H1 (cell line): ENCODE measurements at regions not wholly inside any gene's neighbourhood (a gene's known extent, or its start where the extent isn't known, plus 50 kb on each side); places are given as distances from the start of the nearest gene placed in this dataset.

Experiments
- CTCF ChIA-PET: fragments of 300-600 bp; sonication (Branson Sonifier 250); formaldehyde crosslinking; loops from one replicate; lab custom pipeline; 2021; ENCODE audit not compliant: partially characterized antibody; lab: Charles Lee
- POLR2A ChIA-PET: fragments of 300-600 bp; sonication (Branson Sonifier 250); formaldehyde crosslinking; loops from one replicate; lab custom pipeline; 2021; ENCODE audit warnings: inconsistent platforms; ENCODE audit not compliant: partially characterized antibody; lab: Charles Lee
- DNase-seq, 2 experiments: peaks; one replicate each; pipeline versions ENCODE4 v3.0.0 to v3.0.0-alpha.2; 2010 to 2022; ENCODE audit warnings: low spot score in 2 of 2, low read depth in 1 of 2, mixed read lengths in 1 of 2
- FAIRE-seq: peaks from 2 replicates; lab custom pipeline; 2011; peaks lifted over from hg19 to GRCh38; lab: Jason Lieb, UNC
- H2AFZ ChIP-seq: 2 replicates; pipeline ENCODE4 v1.8.1; 2012; ENCODE audit warnings: low read length, inconsistent platforms
- H2AK5ac ChIP-seq: 2 replicates; pipeline ENCODE4 v1.6.1; 2013; ENCODE audit warnings: low read depth, low read length
- H2BK120ac ChIP-seq: replicated peaks from 2 replicates; pipeline ENCODE3; 2013; ENCODE audit warnings: low read depth, low read length, inconsistent platforms
- H2BK12ac ChIP-seq: 2 replicates; pipeline ENCODE4 v1.6.1; 2013; ENCODE audit warnings: low read depth, low read length
- H2BK15ac ChIP-seq: 2 replicates; pipeline ENCODE4 v1.6.1; 2013; ENCODE audit warnings: low read length
- H2BK20ac ChIP-seq: 2 replicates; pipeline ENCODE4 v1.6.1; 2013; ENCODE audit warnings: low read length
- H2BK5ac ChIP-seq: 2 replicates; pipeline ENCODE4 v1.6.1; 2013; ENCODE audit warnings: low read depth, low read length
- H3K14ac ChIP-seq: 2 replicates; pipeline ENCODE4 v1.6.1; 2013; ENCODE audit warnings: inconsistent platforms; ENCODE audit not compliant: insufficient read length
- H3K18ac ChIP-seq: 2 replicates; pipeline ENCODE4 v1.6.1; 2013; ENCODE audit warnings: low read length; ENCODE audit errors: extremely low read depth
- H3K23ac ChIP-seq: 2 replicates; pipeline ENCODE4 v1.6.1; 2013; ENCODE audit warnings: inconsistent platforms; ENCODE audit not compliant: insufficient read length
- H3K23me2 ChIP-seq: 2 replicates; pipeline ENCODE4 v1.6.1; 2013; ENCODE audit warnings: low read depth, low read length
- H3K27ac ChIP-seq: 2 replicates; pipeline ENCODE4 v1.6.1; 2011; ENCODE audit warnings: low read depth, low read length, inconsistent platforms
- H3K27me3 ChIP-seq, 4 experiments: replicated peaks in 1 of 4; 1 replicate in 1 of 4; 2 replicates in 3 of 4; pipeline versions ENCODE4 v1.6.1 to v1.8.1; 2011 to 2013; ENCODE audit warnings: low read length in 3 of 4, mild to moderate bottlenecking in 3 of 4, inconsistent platforms in 2 of 4, mixed read lengths in 2 of 4, moderate library complexity in 1 of 4; ENCODE audit not compliant: control insufficient read depth in 3 of 4, insufficient read depth in 3 of 4; ENCODE audit errors: extremely low read depth in 1 of 4
- H3K36me3 ChIP-seq, 4 experiments: 2 replicates each; pipeline versions ENCODE4 v1.6.1 to v1.8.1; 2011 to 2013; ENCODE audit warnings: mild to moderate bottlenecking in 4 of 4, low read length in 3 of 4, moderate library complexity in 2 of 4, control low read depth in 1 of 4, inconsistent platforms in 1 of 4; ENCODE audit not compliant: insufficient read depth in 4 of 4, control insufficient read depth in 2 of 4
- H3K4ac ChIP-seq: replicated peaks from 2 replicates; pipeline ENCODE3; 2013; ENCODE audit warnings: low read length, low read depth, mixed read lengths, inconsistent platforms; ENCODE audit not compliant: insufficient read length
- H3K4me1 ChIP-seq, 4 experiments: replicated peaks in 1 of 4; 1 replicate in 1 of 4; 2 replicates in 3 of 4; pipeline versions ENCODE4 v1.6.1 to v1.8.1; 2011 to 2013; ENCODE audit warnings: low read length in 3 of 4, inconsistent platforms in 2 of 4, mixed read lengths in 1 of 4; ENCODE audit not compliant: insufficient read depth in 4 of 4, control insufficient read depth in 3 of 4
- H3K4me2 ChIP-seq, 2 experiments: 2 replicates each; pipeline versions ENCODE4 v1.6.1 to v1.8.1; 2011 to 2013; ENCODE audit warnings: low read depth in 2 of 2, low read length in 2 of 2, control low read depth in 1 of 2, inconsistent platforms in 1 of 2, mild to moderate bottlenecking in 1 of 2; ENCODE audit not compliant: insufficient read depth in 1 of 2
- H3K4me3 ChIP-seq, 4 experiments: fragments of 200-600, 300-600 bp in 1 of 4; sonication (generic), shearing (Covaris generic), sonication (Bioruptor Twin) in 1 of 4; 2 replicates each; pipeline versions ENCODE4 v1.5.1 to v1.8.1; 2011 to 2016; ENCODE audit warnings: low read length in 4 of 4, low read depth in 3 of 4, control low read depth in 2 of 4, inconsistent platforms in 2 of 4, mild to moderate bottlenecking in 2 of 4, mixed read lengths in 1 of 4, moderate library complexity in 1 of 4; ENCODE audit not compliant: insufficient read depth in 2 of 4; ENCODE audit errors: extremely low read depth in 1 of 4
- H3K56ac ChIP-seq: replicated peaks from 2 replicates; pipeline ENCODE3; 2013; ENCODE audit warnings: low read depth, mild to moderate bottlenecking, mixed read lengths, low read length, inconsistent platforms; ENCODE audit not compliant: insufficient read length
- H3K79me1 ChIP-seq: 2 replicates; pipeline ENCODE4 v1.6.1; 2013; ENCODE audit warnings: low read depth, low read length, control low read depth
- H3K79me2 ChIP-seq, 2 experiments: 2 replicates each; pipeline versions ENCODE4 v1.6.1 to v1.8.1; 2012 to 2013; ENCODE audit warnings: low read length in 2 of 2, mild to moderate bottlenecking in 2 of 2, inconsistent platforms in 1 of 2; ENCODE audit not compliant: insufficient read depth in 2 of 2, control insufficient read depth in 1 of 2
- H3K9ac ChIP-seq, 4 experiments: replicated peaks in 1 of 4; 1 replicate in 1 of 4; 2 replicates in 3 of 4; pipeline versions ENCODE4 v1.6.1 to v1.8.1; 2011 to 2013; ENCODE audit warnings: low read depth in 3 of 4, low read length in 3 of 4, control low read depth in 2 of 4, mild to moderate bottlenecking in 2 of 4, moderate library complexity in 2 of 4, inconsistent platforms in 1 of 4; ENCODE audit errors: extremely low read depth in 1 of 4
- H3K9me3 ChIP-seq, 2 experiments: 2 replicates each; pipeline versions ENCODE4 v1.6.1 to v1.8.1; 2012 to 2013; ENCODE audit warnings: mild to moderate bottlenecking in 2 of 2, moderate library complexity in 2 of 2, control low read depth in 1 of 2, inconsistent platforms in 1 of 2, low read depth in 1 of 2, low read length in 1 of 2, mixed read lengths in 1 of 2; ENCODE audit not compliant: insufficient read depth in 2 of 2
- H4K20me1 ChIP-seq, 2 experiments: replicated peaks in 1 of 2; 2 replicates each; pipeline versions ENCODE3 to v1.8.1; 2011 to 2013; ENCODE audit warnings: inconsistent platforms in 2 of 2, low read length in 2 of 2, mild to moderate bottlenecking in 1 of 2; ENCODE audit not compliant: insufficient read depth in 2 of 2, control insufficient read depth in 1 of 2
- H4K5ac ChIP-seq: 2 replicates; pipeline ENCODE4 v1.6.1; 2013; ENCODE audit warnings: low read length, low read depth, mixed read lengths, inconsistent platforms; ENCODE audit not compliant: insufficient read length
- H4K8ac ChIP-seq: 2 replicates; pipeline ENCODE4 v1.8.0; 2013; ENCODE audit warnings: mild to moderate bottlenecking, moderate library complexity, low read length, inconsistent platforms; ENCODE audit not compliant: insufficient read depth; ENCODE audit errors: extremely low read depth
- H4K91ac ChIP-seq: replicated peaks from 2 replicates; pipeline ENCODE3; 2013; ENCODE audit warnings: low read length, mixed read lengths, inconsistent platforms; ENCODE audit not compliant: insufficient read length
- BRCA1 ChIP-seq: IDR thresholded peaks from 2 replicates; pipeline ENCODE4 v1.6.1; 2012; ENCODE audit warnings: low read depth, low read length, improper control_type of control experiment
- CEBPB ChIP-seq: IDR thresholded peaks from 2 replicates; pipeline ENCODE4 v1.6.1; 2012; ENCODE audit warnings: low read depth, low read length
- CTCF ChIP-seq, 3 experiments: IDR thresholded peaks; 1 replicate in 2 of 3; 2 replicates in 1 of 3; pipeline versions ENCODE4 v1.5.1 to v1.6.1; 2011; ENCODE audit warnings: low read length in 3 of 3, mild to moderate bottlenecking in 3 of 3, inconsistent platforms in 2 of 3, low read depth in 1 of 3, moderate library complexity in 1 of 3; ENCODE audit not compliant: insufficient read depth in 1 of 3; ENCODE audit errors: control extremely low read depth in 1 of 3
- RAD21 ChIP-seq, 2 experiments: IDR thresholded peaks in 1 of 2; conservative IDR thresholded peaks in 1 of 2; 2 replicates each; pipeline ENCODE4 v1.6.1; 2011; ENCODE audit warnings: low read depth in 2 of 2, low read length in 2 of 2, improper control_type of control experiment in 1 of 2, inconsistent platforms in 1 of 2, mild to moderate bottlenecking in 1 of 2, moderate library complexity in 1 of 2
- SAP30 ChIP-seq: fragments of 300-600 bp; sonication (generic); IDR thresholded peaks from 2 replicates; pipeline ENCODE4 v1.7.1; 2012; ENCODE audit warnings: low read length, moderate library complexity, mild to moderate bottlenecking, inconsistent platforms; ENCODE audit not compliant: insufficient read depth, insufficient replicate concordance
- YY1 ChIP-seq: IDR thresholded peaks from 2 replicates; pipeline ENCODE4 v1.6.1; 2011; ENCODE audit warnings: low read depth, mild to moderate bottlenecking, low read length
- WGBS, 2 experiments: shearing (Covaris generic) in 1 of 2; methylation state at CpG; one replicate each; pipeline versions ENCODE4 v1.1.6 to v1.1.7; 2013 to 2015; ENCODE audit warnings: low lambda C conversion rate in 2 of 2, mixed read lengths in 2 of 2, inconsistent platforms in 1 of 2, low coverage in 1 of 2, missing lambda C conversion rate in 1 of 2; ENCODE audit not compliant: insufficient replicate concordance in 2 of 2, insufficient coverage in 1 of 2, insufficient read length in 1 of 2; ENCODE audit errors: extremely low coverage in 1 of 2, missing lambda C conversion rate in 1 of 2; 5-methylcytosine and 5-hydroxymethylcytosine counted together

GRCh38 chr10:130615457-130615856 lies 479.3 kb downstream of the GLRX3 start:
- Histone ChIP-seq H3K9me3 (peaks cover 5 to 6% of the 10 kb centered on the region in 2 experiments; a peak in 3 of 4 replicates), H3K27ac (no peak overlapping the region), H2BK120ac (no peak overlapping the region), H2BK12ac (no peak overlapping the region), H3K23ac (no peak overlapping the region), H2BK15ac (no peak overlapping the region), H4K8ac (peak overlapping the region; percentile 5; the same call in 1 of the 2 replicates), H4K20me1 (no peaks in the 10 kb centered on the region), H3K4me3 (peak overlapping the region in 1 of 4 experiments; percentile 39; a peak in 2 of 8 replicates), H3K4ac (no peak overlapping the region), H2BK20ac (no peak overlapping the region), H4K91ac (peak overlapping the region; percentile 22), H2AK5ac (no peak overlapping the region), H3K4me2 (peak overlapping the region; percentile 50 to 53), H2BK5ac (no peak overlapping the region), H3K18ac (no peak overlapping the region), H3K36me3 (no peaks in the 10 kb centered on the region), H2AFZ (peak overlapping the region; percentile 42; the same call in 1 of the 2 replicates), H3K79me1 (no peaks in the 10 kb centered on the region), H3K56ac (no peak overlapping the region), H3K4me1 (peaks cover 0 to 5% (median 1%) of the 10 kb centered on the region in 4 experiments; a peak in 2 of 7 replicates), H3K27me3 (no peaks in the 10 kb centered on the region), H3K23me2 (no peaks in the 10 kb centered on the region), H4K5ac (no peak overlapping the region), H3K79me2 (no peaks in the 10 kb centered on the region), H3K9ac (no peak overlapping the region), H3K14ac (no peak overlapping the region)
- peak in 1 of 2 experiments; percentile 1 for DNase-seq
- FAIRE-seq = no peak
- CTCF ChIA-PET = interaction anchor here (0.7 to 1.1 kb wide), 4 partner anchors 23 to 70 kb away, joined by 3 to 4 read pairs (median 3); no protein-coding TSS in a partner anchor
- 12% methylated on average over 4 of the region's 4 CpGs; no CpG with 5 or more reads in 1 of the 2 experiments for WGBS, 2 experiments
- POLR2A ChIA-PET = no interaction called here
- no peak for TF ChIP-seq YY1
- TF ChIP-seq CTCF (IDR thresholded peaks at IDR 0.05; ENCODE audit: control extremely low read depth in 1 of 3, insufficient read depth in 1 of 3, low read depth in 1 of 3, low read length in 3 of 3) = peak in 2 of 3 experiments; percentile 11 to 15; a peak in 2 of 4 replicates
- TF ChIP-seq BRCA1 = no peak
- TF ChIP-seq SAP30 = no peak
- TF ChIP-seq RAD21 (IDR thresholded peaks at IDR 0.05 in 1 of 2, conservative IDR thresholded peaks at IDR 0.05 in 1 of 2; ENCODE audit: low read depth in 2 of 2, low read length in 2 of 2) = peak; percentile 15 to 28; a peak in 2 of 4 replicates
- TF ChIP-seq CEBPB = no peak
